CD4-positive, alpha-beta T cell (primary cell): ENCODE measurements at regions not wholly inside any gene's neighbourhood (a gene's known extent, or its start where the extent isn't known, plus 50 kb on each side); places are given as distances from the start of the nearest gene placed in this dataset.

ENCODE experiments used
- ATAC-seq: fragments of 200-7000 bp; cut with Tn5 transposase; one replicate; pipeline ENCODE4 v1.10.0; 2022; ENCODE audit warnings: mild to moderate bottlenecking; ENCODE audit not compliant: poor library complexity
- CTCF ChIA-PET: fragments of 350-600 bp; sonication (Branson Sonifier 250); formaldehyde crosslinking; loops from one replicate; lab custom pipeline; 2021; ENCODE audit warnings: antibody characterized with exemption, inconsistent platforms; lab: Charles Lee
- POLR2A ChIA-PET: fragments of 350-600 bp; sonication (Branson Sonifier 250); formaldehyde crosslinking; loops from one replicate; lab custom pipeline; 2021; ENCODE audit warnings: antibody characterized with exemption, inconsistent platforms; lab: Charles Lee
- DNase-seq, 14 experiments: peaks; one replicate each; pipeline ENCODE4 v3.0.0-alpha.2; 2013 to 2020; ENCODE audit warnings: mixed read lengths in 2 of 14
- H3K27ac ChIP-seq, 2 donors: one replicate each; pipeline versions ENCODE4 v1.5.1 to v1.7.0; 2013; ENCODE audit warnings: low read length in 2 of 2, low read depth in 1 of 2, mild to moderate bottlenecking in 1 of 2
- H3K27me3 ChIP-seq, 2 experiments: 1 replicate in 1 of 2; 2 replicates in 1 of 2; pipeline versions ENCODE4 v1.6.1 to v1.7.0; 2013; ENCODE audit warnings: low read length in 2 of 2, control low read depth in 1 of 2, mild to moderate bottlenecking in 1 of 2, moderate library complexity in 1 of 2; ENCODE audit not compliant: insufficient read depth in 2 of 2, control insufficient read depth in 1 of 2
- H3K36me3 ChIP-seq: one replicate; pipeline ENCODE4 v1.6.1; 2013; ENCODE audit warnings: low read length, control low read depth; ENCODE audit not compliant: insufficient read depth
- H3K4me1 ChIP-seq: one replicate; pipeline ENCODE4 v1.6.1; 2013; ENCODE audit warnings: low read length, control low read depth; ENCODE audit not compliant: insufficient read depth
- H3K4me3 ChIP-seq: one replicate; pipeline ENCODE4 v1.5.1; 2013; ENCODE audit warnings: mild to moderate bottlenecking, low read length, moderate library complexity
- H3K9me3 ChIP-seq, 2 experiments: 1 replicate in 1 of 2; 2 replicates in 1 of 2; pipeline versions ENCODE4 v1.6.1 to v1.7.0; 2013; ENCODE audit warnings: low read length in 2 of 2, mild to moderate bottlenecking in 2 of 2, control low read depth in 1 of 2, moderate library complexity in 1 of 2; ENCODE audit not compliant: control insufficient read depth in 1 of 2, insufficient read depth in 1 of 2
- H3K27ac Mint-ChIP-seq: one replicate; pipeline ENCODE4 v1.8.0; 2020; ENCODE audit warnings: mixed read lengths
- H3K27me3 Mint-ChIP-seq: one replicate; pipeline ENCODE4 v1.8.0; 2021; ENCODE audit warnings: mixed read lengths
- H3K36me3 Mint-ChIP-seq: one replicate; pipeline ENCODE4 v1.8.0; 2021; ENCODE audit warnings: low read depth, mixed read lengths
- H3K4me1 Mint-ChIP-seq: one replicate; pipeline ENCODE4 v1.8.0; 2021; ENCODE audit warnings: low read depth, mixed read lengths
- H3K4me3 Mint-ChIP-seq: one replicate; pipeline ENCODE4 v1.8.0; 2020; ENCODE audit warnings: mild to moderate bottlenecking, mixed read lengths
- H3K9me3 Mint-ChIP-seq: one replicate; pipeline ENCODE4 v1.8.0; 2020; ENCODE audit warnings: mixed read lengths
- intact Hi-C, 2 experiments: fragments of 100-400 bp; cut with DNase I in 1 of 2; cut with micrococcal nuclease in 1 of 2; formaldehyde crosslinking; loops; one replicate each; pipeline versions ENCODE4 v1.15.1 to v1.9.0; 2023 to 2025; cut with DNase I, micrococcal nuclease
- TF ChIP-seq, protein P1 (sequence below): fragments of 200-600 bp; IDR thresholded peaks from one replicate; pipeline ENCODE4 v1.8.0; 2022; ENCODE audit warnings: antibody characterized with exemption, mild to moderate bottlenecking

- DNase-seq (no peak), ATAC-seq (no peak)
- Histone ChIP-seq H3K27ac (no peak overlapping the region), H3K4me1 (no peaks in the 10 kb centered on the region), H3K4me3 (no peak overlapping the region), H3K36me3 (no peaks in the 10 kb centered on the region), H3K27me3 (no peaks in the 10 kb centered on the region), H3K9me3 (peaks cover 0 to 5% of the 10 kb centered on the region in 2 experiments)
- TF ChIP-seq, protein P1, sequence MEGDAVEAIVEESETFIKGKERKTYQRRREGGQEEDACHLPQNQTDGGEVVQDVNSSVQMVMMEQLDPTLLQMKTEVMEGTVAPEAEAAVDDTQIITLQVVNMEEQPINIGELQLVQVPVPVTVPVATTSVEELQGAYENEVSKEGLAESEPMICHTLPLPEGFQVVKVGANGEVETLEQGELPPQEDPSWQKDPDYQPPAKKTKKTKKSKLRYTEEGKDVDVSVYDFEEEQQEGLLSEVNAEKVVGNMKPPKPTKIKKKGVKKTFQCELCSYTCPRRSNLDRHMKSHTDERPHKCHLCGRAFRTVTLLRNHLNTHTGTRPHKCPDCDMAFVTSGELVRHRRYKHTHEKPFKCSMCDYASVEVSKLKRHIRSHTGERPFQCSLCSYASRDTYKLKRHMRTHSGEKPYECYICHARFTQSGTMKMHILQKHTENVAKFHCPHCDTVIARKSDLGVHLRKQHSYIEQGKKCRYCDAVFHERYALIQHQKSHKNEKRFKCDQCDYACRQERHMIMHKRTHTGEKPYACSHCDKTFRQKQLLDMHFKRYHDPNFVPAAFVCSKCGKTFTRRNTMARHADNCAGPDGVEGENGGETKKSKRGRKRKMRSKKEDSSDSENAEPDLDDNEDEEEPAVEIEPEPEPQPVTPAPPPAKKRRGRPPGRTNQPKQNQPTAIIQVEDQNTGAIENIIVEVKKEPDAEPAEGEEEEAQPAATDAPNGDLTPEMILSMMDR, result no peak
- H3K27me3 Mint-ChIP-seq, result peaks cover 4% of the 10 kb centered on the region
- intact Hi-C loops, result no loop called here
- no peak overlapping the region for H3K27ac Mint-ChIP-seq
- H3K4me3 Mint-ChIP-seq, result no peak overlapping the region
- no peaks in the 10 kb centered on the region for H3K4me1 Mint-ChIP-seq
- ChIA-PET CTCF (no interaction called here), POLR2A (no interaction called here)
- no peaks in the 10 kb centered on the region for H3K36me3 Mint-ChIP-seq
- no peaks in the 10 kb centered on the region for H3K9me3 Mint-ChIP-seq
These were observed 151.3 kb downstream of the SHANK2 start for GRCh38 chr11:71101046-71101445.

- no peaks in the 10 kb centered on the region for H3K9me3 Mint-ChIP-seq
- ChIA-PET CTCF (no interaction called here), POLR2A (no interaction called here)
- no peaks in the 10 kb centered on the region for H3K36me3 Mint-ChIP-seq
- H3K4me3 Mint-ChIP-seq, result no peak overlapping the region
- Histone ChIP-seq H3K4me1 (no peaks in the 10 kb centered on the region), H3K4me3 (no peak overlapping the region), H3K27ac (no peak overlapping the region), H3K9me3 (peaks cover 0 to 10% of the 10 kb centered on the region in 2 experiments), H3K36me3 (no peaks in the 10 kb centered on the region), H3K27me3 (no peaks in the 10 kb centered on the region)
- ATAC-seq (no peak), DNase-seq (no peak)
- H3K27me3 Mint-ChIP-seq, result peaks cover 4% of the 10 kb centered on the region
- intact Hi-C loops, result no loop called here
- no peak overlapping the region for H3K27ac Mint-ChIP-seq
- H3K4me1 Mint-ChIP-seq, result no peaks in the 10 kb centered on the region
- TF ChIP-seq, protein P1, result no peak
These were observed 153.6 kb downstream of the SHANK2 start for GRCh38 chr11:71098776-71099175.

DNA sequence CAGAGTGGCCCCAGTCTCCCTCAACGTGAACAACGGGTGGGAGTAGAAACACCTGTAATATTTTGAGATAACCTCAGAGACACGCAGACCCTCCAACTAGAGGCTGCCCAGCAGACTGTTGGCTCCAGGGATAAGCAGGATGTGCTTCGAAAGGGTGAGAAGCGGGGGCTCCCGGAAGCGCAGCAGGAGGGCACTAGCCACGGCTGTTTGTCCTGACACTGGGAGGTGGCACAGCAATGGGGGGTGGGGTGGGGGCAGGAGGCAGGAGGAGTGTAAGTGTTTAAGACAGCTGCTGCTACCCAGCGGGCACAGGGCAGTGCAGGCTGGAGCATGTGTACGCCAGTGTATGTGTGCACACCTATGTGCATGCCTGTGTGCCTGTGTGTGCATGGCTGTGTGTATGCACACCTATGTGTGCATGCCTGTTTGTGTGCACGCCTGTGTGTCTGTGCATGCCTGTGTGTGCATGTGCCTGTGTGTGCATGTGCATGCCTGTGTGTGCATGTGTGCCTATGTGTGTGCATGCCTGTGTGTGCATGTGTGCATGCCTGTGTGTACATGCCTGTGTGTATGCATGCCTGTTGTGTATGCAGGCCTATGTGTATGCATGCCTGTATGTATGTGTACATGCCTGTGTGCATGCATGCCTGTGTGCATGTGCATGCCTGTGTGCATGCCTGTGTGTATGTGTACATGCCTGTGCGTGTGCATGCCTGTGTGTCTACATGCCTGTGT, 154.7 kb downstream of the SHANK2 start:
- Mint-ChIP-seq H3K27ac (no peak overlapping the region), H3K4me3 (no peak overlapping the region), H3K27me3 (peaks cover 4% of the 10 kb centered on the region), H3K36me3 (no peaks in the 10 kb centered on the region), H3K9me3 (no peaks in the 10 kb centered on the region), H3K4me1 (no peaks in the 10 kb centered on the region)
- Histone ChIP-seq H3K27ac (no peak overlapping the region), H3K9me3 (peaks cover 0 to 10% of the 10 kb centered on the region in 2 experiments), H3K36me3 (no peaks in the 10 kb centered on the region), H3K4me3 (no peak overlapping the region), H3K4me1 (no peaks in the 10 kb centered on the region), H3K27me3 (no peaks in the 10 kb centered on the region)
- ChIA-PET POLR2A (no interaction called here), CTCF (no interaction called here)
- intact Hi-C loops, result no loop called here
- TF ChIP-seq, protein P1, result no peak
- no peak for DNase-seq
- ATAC-seq, result no peak
